A549 (cell line): ENCODE measurements at regions not wholly inside any gene's neighbourhood (a gene's known extent, or its start where the extent isn't known, plus 50 kb on each side); places are given as distances from the start of the nearest gene placed in this dataset.

Source experiments
- ATAC-seq, 2 experiments: fragments of 200-7000 bp in 1 of 2; fragments of >200 bp in 1 of 2; cut with Nextera tagmentation in 1 of 2; cut with Tn5 transposase in 1 of 2; 3 replicates each; pipeline versions ENCODE4 v1.8.0 to v1.9.1; 2018 to 2020; ENCODE audit warnings: mild to moderate bottlenecking in 1 of 2, moderate library complexity in 1 of 2
- CTCF ChIA-PET: fragments of 300-600 bp; sonication (Branson Sonifier 250); formaldehyde crosslinking; extraction: SDS; loops from one replicate; lab custom pipeline; 2021; ENCODE audit warnings: antibody characterized with exemption, inconsistent platforms; lab: Yijun Ruan, JAX
- POLR2A ChIA-PET: fragments of 350-600 bp; formaldehyde crosslinking; extraction: SDS; loops from one replicate; lab custom pipeline; 2021; ENCODE audit warnings: antibody characterized with exemption, inconsistent platforms; lab: Yijun Ruan, JAX
- DNase-seq, 2 experiments: peaks; one replicate each; pipeline versions ENCODE4 v3.0.0 to v3.0.0-alpha.2; 2011 to 2016; ENCODE audit warnings: low read depth in 1 of 2, low spot score in 1 of 2
- FAIRE-seq: peaks from 2 replicates; lab custom pipeline; 2011; peaks lifted over from hg19 to GRCh38; lab: Jason Lieb, UNC
- H3K27ac ChIP-seq, 2 experiments: fragments of >200 bp; sonication (Bioruptor Twin); formaldehyde crosslinking; 3 replicates each; pipeline ENCODE4 v1.5.1; 2016 to 2017
- H3K4me1 ChIP-seq: fragments of >200 bp; sonication (Bioruptor Twin); formaldehyde crosslinking; 3 replicates; pipeline ENCODE4 v1.6.1; 2016
- H3K4me2 ChIP-seq: fragments of >200 bp; sonication (Bioruptor Twin); formaldehyde crosslinking; 3 replicates; pipeline ENCODE4 v1.6.1; 2016
- H3K4me3 ChIP-seq: fragments of >200 bp; sonication (Bioruptor Twin); formaldehyde crosslinking; 3 replicates; pipeline ENCODE4 v1.5.1; 2016
- H3K9me3 ChIP-seq: fragments of >200 bp; sonication (Bioruptor Twin); formaldehyde crosslinking; 3 replicates; pipeline ENCODE4 v1.6.1; 2016
- CBX2 ChIP-seq: fragments of 200-600 bp; sonication (generic); IDR thresholded peaks from 2 replicates; pipeline ENCODE4 v1.6.1; 2016; ENCODE audit warnings: low read depth, mild to moderate bottlenecking, borderline replicate concordance
- CEBPB ChIP-seq, 2 experiments: fragments of >200 bp in 1 of 2; sonication (Bioruptor Twin) in 1 of 2; formaldehyde crosslinking in 1 of 2; IDR thresholded peaks; 2 replicates each; pipeline ENCODE4 v1.6.1; 2012 to 2016
- EP300 ChIP-seq, 2 experiments: fragments of >200 bp; sonication (Bioruptor Twin); formaldehyde crosslinking; IDR thresholded peaks; 2 replicates in 1 of 2; 3 replicates in 1 of 2; pipeline ENCODE4 v1.6.1; 2016 to 2017
- ESRRA ChIP-seq: fragments of 150-350 bp; IDR thresholded peaks from 2 replicates; pipeline ENCODE4 v1.6.1; 2014; ENCODE audit warnings: mild to moderate bottlenecking, low read length, borderline replicate concordance
- FOXS1 ChIP-seq: fragments of 250-450 bp; sonication (Bioruptor Pico); IDR thresholded peaks from 2 replicates; pipeline ENCODE4 v1.5.0; 2020; ENCODE audit warnings: mild to moderate bottlenecking, moderate library complexity
- KDM5A ChIP-seq: fragments of 200-600 bp; sonication (generic); IDR thresholded peaks from 2 replicates; pipeline ENCODE4 v1.6.1; 2016; ENCODE audit warnings: antibody characterized with exemption, mild to moderate bottlenecking
- MAFK ChIP-seq: fragments of 450-650 bp; IDR thresholded peaks from 2 replicates; pipeline ENCODE4 v1.6.1; 2014; ENCODE audit not compliant: partially characterized antibody
- NR3C1 ChIP-seq: fragments of >200 bp; sonication (Bioruptor Twin); formaldehyde crosslinking; IDR thresholded peaks from 3 replicates; pipeline ENCODE4 v1.6.1; 2017
- PHF8 ChIP-seq: fragments of 200-600 bp; sonication (generic); IDR thresholded peaks from 2 replicates; pipeline ENCODE4 v1.6.1; 2016; ENCODE audit warnings: low read depth, mild to moderate bottlenecking, antibody characterized with exemption, moderate library complexity, borderline replicate concordance
- RAD21 ChIP-seq, 2 experiments: fragments of >200 bp in 1 of 2; sonication (Bioruptor Twin) in 1 of 2; formaldehyde crosslinking in 1 of 2; IDR thresholded peaks in 1 of 2; conservative IDR thresholded peaks in 1 of 2; 2 replicates in 1 of 2; 3 replicates in 1 of 2; pipeline ENCODE4 v1.6.1; 2012 to 2018; ENCODE audit warnings: inconsistent platforms in 1 of 2
- RNF2 ChIP-seq: fragments of 200-600 bp; sonication (generic); IDR thresholded peaks from 2 replicates; pipeline ENCODE4 v1.6.1; 2016; ENCODE audit warnings: low read depth, mild to moderate bottlenecking, antibody characterized with exemption, moderate library complexity, borderline replicate concordance
- SMC3 ChIP-seq: fragments of >200 bp; sonication (Bioruptor Twin); formaldehyde crosslinking; IDR thresholded peaks from 3 replicates; pipeline ENCODE4 v1.6.1; 2018; ENCODE audit warnings: inconsistent platforms
- TP53 ChIP-seq: fragments of 250-450 bp; sonication (Bioruptor Pico); IDR thresholded peaks from 2 replicates; pipeline ENCODE4 v1.5.0; 2021; ENCODE audit warnings: mild to moderate bottlenecking, moderate library complexity
- ZC3H11A ChIP-seq: fragments of 450-650 bp; IDR thresholded peaks from 2 replicates; pipeline ENCODE4 v1.6.1; 2014; ENCODE audit warnings: antibody characterized with exemption, mild to moderate bottlenecking
- WGBS: methylation state at CpG from one replicate; pipeline ENCODE4 v1.1.6; 2017; ENCODE audit errors: missing lambda C conversion rate; 5-methylcytosine and 5-hydroxymethylcytosine counted together
- TF ChIP-seq, protein P1 (sequence below): fragments of 250-450 bp; sonication (Bioruptor Pico); IDR thresholded peaks from 2 replicates; pipeline ENCODE4 v1.5.0; 2020; ENCODE audit warnings: low read depth, mild to moderate bottlenecking, moderate library complexity
- TF ChIP-seq, protein P2 (sequence below): IDR thresholded peaks from 2 replicates; pipeline ENCODE4 v1.6.1; 2012; ENCODE audit warnings: low read depth, borderline replicate concordance
- TF ChIP-seq, protein P3 (sequence below): fragments of 200-600 bp; sonication (generic); IDR thresholded peaks from 2 replicates; pipeline ENCODE4 v1.6.1; 2016; ENCODE audit warnings: antibody characterized with exemption, mild to moderate bottlenecking, moderate library complexity
- TF ChIP-seq, protein P4 (sequence below): fragments of >200 bp; sonication (Bioruptor Twin); formaldehyde crosslinking; IDR thresholded peaks from 3 replicates; pipeline ENCODE4 v1.5.1; 2016

DNA sequence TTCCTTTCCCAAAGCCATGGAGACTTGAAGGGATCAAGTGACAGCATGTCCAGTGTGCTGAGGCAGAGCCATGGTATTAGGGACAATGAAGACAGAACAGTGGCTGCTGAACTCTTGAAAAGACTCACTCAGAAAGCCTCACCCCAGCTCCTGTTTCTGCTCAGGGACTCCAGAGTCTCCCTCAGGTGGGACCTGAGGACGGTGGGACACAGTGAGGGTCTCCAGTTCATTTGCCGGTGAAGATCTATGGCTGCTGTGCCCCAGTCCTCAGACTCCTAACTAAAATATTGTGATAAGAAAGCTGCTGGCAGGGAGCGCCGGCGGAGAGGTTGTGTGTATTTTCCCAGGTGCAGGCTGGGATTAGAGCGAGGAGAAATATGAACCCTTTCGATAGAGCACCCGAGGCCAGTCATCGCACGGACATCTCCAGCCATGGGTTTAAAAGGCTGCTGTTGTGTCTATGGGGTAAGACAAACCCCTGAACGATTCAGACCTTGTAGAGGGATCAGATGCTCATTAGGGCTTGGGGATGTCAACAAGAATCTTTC is 57.2 kb downstream of the C7orf25 start (continued):
- TF ChIP-seq, protein P1, sequence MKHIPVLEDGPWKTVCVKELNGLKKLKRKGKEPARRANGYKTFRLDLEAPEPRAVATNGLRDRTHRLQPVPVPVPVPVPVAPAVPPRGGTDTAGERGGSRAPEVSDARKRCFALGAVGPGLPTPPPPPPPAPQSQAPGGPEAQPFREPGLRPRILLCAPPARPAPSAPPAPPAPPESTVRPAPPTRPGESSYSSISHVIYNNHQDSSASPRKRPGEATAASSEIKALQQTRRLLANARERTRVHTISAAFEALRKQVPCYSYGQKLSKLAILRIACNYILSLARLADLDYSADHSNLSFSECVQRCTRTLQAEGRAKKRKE (CRISPR knock-in tag), result no peak
- TF ChIP-seq CBX2 (no peak), RNF2 (no peak), FOXS1 (no peak), ZC3H11A (no peak), CEBPB (IDR thresholded peaks at IDR 0.05) (no peak), PHF8 (no peak)
- TF ChIP-seq, protein P2, sequence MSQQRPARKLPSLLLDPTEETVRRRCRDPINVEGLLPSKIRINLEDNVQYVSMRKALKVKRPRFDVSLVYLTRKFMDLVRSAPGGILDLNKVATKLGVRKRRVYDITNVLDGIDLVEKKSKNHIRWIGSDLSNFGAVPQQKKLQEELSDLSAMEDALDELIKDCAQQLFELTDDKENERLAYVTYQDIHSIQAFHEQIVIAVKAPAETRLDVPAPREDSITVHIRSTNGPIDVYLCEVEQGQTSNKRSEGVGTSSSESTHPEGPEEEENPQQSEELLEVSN, result no peak

DNA sequence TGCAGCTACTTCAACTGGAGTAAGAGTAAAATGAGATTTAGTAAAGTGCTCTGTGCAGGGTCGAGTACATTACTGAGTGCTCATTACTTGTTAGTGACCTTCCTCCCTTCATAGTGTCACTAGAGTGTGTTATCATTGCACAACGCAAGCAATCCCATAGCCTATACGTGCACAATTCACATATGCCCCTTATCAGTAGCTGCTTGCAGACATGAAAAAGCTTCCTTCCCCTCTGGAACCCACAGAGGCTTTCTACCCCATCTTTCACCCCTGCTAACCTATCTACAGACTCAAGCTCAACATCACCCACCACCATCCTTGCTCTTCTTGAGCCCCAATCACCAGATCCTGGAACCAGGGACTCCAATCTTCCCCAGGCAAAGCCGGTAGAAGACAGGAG is 59.3 kb downstream of the C7orf25 start:
- no peak overlapping the region for H3K4me3 ChIP-seq
- CTCF ChIA-PET, result interaction anchor here (0.6 to 1.6 kb wide), 3 partner anchors 24 to 909 kb away, joined by 3 to 5 read pairs (median 3); partner anchors contain the start of genes MRPL32 and PSMA2
- no peak for DNase-seq
- POLR2A ChIA-PET, result no interaction called here
- no peak for TF ChIP-seq EP300 (IDR thresholded peaks at IDR 0.05)
- TF ChIP-seq KDM5A, result no peak
- TF ChIP-seq RAD21 (conservative IDR thresholded peaks at IDR 0.05 in 1 of 2, IDR thresholded peaks at IDR 0.05 in 1 of 2), result no peak
- no peak for TF ChIP-seq MAFK
- TF ChIP-seq NR3C1, result no peak
- TF ChIP-seq, protein P3, sequence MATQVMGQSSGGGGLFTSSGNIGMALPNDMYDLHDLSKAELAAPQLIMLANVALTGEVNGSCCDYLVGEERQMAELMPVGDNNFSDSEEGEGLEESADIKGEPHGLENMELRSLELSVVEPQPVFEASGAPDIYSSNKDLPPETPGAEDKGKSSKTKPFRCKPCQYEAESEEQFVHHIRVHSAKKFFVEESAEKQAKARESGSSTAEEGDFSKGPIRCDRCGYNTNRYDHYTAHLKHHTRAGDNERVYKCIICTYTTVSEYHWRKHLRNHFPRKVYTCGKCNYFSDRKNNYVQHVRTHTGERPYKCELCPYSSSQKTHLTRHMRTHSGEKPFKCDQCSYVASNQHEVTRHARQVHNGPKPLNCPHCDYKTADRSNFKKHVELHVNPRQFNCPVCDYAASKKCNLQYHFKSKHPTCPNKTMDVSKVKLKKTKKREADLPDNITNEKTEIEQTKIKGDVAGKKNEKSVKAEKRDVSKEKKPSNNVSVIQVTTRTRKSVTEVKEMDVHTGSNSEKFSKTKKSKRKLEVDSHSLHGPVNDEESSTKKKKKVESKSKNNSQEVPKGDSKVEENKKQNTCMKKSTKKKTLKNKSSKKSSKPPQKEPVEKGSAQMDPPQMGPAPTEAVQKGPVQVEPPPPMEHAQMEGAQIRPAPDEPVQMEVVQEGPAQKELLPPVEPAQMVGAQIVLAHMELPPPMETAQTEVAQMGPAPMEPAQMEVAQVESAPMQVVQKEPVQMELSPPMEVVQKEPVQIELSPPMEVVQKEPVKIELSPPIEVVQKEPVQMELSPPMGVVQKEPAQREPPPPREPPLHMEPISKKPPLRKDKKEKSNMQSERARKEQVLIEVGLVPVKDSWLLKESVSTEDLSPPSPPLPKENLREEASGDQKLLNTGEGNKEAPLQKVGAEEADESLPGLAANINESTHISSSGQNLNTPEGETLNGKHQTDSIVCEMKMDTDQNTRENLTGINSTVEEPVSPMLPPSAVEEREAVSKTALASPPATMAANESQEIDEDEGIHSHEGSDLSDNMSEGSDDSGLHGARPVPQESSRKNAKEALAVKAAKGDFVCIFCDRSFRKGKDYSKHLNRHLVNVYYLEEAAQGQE, result no peak
- TF ChIP-seq ZC3H11A, result no peak
- TF ChIP-seq TP53 (CRISPR knock-in tag), result no peak
- TF ChIP-seq, all 56 proteins: peak for 0
- no peak for FAIRE-seq
- no peak for ATAC-seq
- H3K4me1 ChIP-seq, result no peaks in the 10 kb centered on the region
- no peak overlapping the region for H3K27ac ChIP-seq
- WGBS, result 50% methylated on average over 4 of the region's 4 CpGs
- H3K9me3 ChIP-seq, result no peaks in the 10 kb centered on the region
- H3K4me2 ChIP-seq, result no peak overlapping the region

DNA sequence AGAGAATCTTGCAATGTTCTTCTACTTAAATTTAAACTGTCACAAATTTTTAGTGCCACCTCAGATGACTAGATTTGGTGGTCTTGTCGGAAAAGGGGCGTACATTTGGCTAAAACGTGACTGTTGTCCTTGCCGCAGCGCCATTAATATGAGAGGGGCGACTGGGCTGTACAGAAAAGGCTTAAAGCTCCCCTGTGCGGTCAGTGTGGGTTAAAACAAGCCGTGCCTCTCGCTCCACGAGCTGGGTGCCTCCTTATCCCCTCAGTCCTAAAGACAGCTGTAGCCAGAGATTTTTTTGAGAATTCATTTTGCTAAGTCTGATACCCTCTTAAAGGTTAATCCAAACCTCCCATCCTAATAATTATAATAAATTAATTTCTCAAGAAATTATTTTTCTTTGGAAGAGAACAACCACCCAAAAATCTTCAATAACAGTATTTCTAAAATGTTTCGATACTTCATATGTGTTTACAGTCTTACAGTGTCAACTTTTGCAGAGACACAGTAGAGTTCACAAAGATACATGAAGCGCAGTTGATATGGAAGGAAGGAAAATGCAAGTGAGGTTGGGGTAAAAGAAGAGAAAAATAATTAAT is 68.6 kb downstream of the C7orf25 start:
- WGBS, result 10% methylated on average over 12 of the region's 12 CpGs
- ATAC-seq, result peak; percentile 91 to 97
- peak; percentile 36 to 51 for DNase-seq
- Histone ChIP-seq H3K4me1 (no peaks in the 10 kb centered on the region), H3K27ac (no peak overlapping the region), H3K4me2 (peak overlapping the region; percentile 68), H3K4me3 (no peak overlapping the region), H3K9me3 (no peaks in the 10 kb centered on the region)
- ChIA-PET CTCF (interaction anchor here (0.6 to 5.4 kb wide), 14 partner anchors 11 to 1069 kb away, joined by 3 to 28 read pairs (median 4); no protein-coding TSS in a partner anchor), POLR2A (no interaction called here)
- TF ChIP-seq ESRRA (no peak), SMC3 (peak; percentile 53; the same call in 2 of the 3 replicates), RAD21 (conservative IDR thresholded peaks at IDR 0.05 in 1 of 2, IDR thresholded peaks at IDR 0.05 in 1 of 2) (peak; percentile 72 to 73)
- TF ChIP-seq, protein P4, sequence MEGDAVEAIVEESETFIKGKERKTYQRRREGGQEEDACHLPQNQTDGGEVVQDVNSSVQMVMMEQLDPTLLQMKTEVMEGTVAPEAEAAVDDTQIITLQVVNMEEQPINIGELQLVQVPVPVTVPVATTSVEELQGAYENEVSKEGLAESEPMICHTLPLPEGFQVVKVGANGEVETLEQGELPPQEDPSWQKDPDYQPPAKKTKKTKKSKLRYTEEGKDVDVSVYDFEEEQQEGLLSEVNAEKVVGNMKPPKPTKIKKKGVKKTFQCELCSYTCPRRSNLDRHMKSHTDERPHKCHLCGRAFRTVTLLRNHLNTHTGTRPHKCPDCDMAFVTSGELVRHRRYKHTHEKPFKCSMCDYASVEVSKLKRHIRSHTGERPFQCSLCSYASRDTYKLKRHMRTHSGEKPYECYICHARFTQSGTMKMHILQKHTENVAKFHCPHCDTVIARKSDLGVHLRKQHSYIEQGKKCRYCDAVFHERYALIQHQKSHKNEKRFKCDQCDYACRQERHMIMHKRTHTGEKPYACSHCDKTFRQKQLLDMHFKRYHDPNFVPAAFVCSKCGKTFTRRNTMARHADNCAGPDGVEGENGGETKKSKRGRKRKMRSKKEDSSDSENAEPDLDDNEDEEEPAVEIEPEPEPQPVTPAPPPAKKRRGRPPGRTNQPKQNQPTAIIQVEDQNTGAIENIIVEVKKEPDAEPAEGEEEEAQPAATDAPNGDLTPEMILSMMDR, result peak; percentile 52
- TF ChIP-seq, all 56 proteins: peak for 3
- no peak for FAIRE-seq
